Endothelial cell (in vitro differentiated cells): ENCODE measurements at regions not wholly inside any gene's neighbourhood (a gene's known extent, or its start where the extent isn't known, plus 50 kb on each side); places are given as distances from the start of the nearest gene placed in this dataset.

Experiments
- DNase-seq: peaks from one replicate; pipeline ENCODE4 v3.0.0; 2021; ENCODE audit warnings: low spot score
- H3K27ac Mint-ChIP-seq: one replicate; pipeline ENCODE4 v1.8.0; 2021; ENCODE audit warnings: mixed read lengths, inconsistent platforms; ENCODE audit not compliant: unreplicated experiment
- H3K27me3 Mint-ChIP-seq: one replicate; pipeline ENCODE4 v1.8.0; 2021; ENCODE audit warnings: mild to moderate bottlenecking, moderate library complexity, mixed read lengths, inconsistent platforms; ENCODE audit not compliant: unreplicated experiment
- H3K36me3 Mint-ChIP-seq: one replicate; pipeline ENCODE4 v1.8.0; 2021; ENCODE audit warnings: mild to moderate bottlenecking, low read depth, mixed read lengths, inconsistent platforms; ENCODE audit not compliant: unreplicated experiment
- H3K4me1 Mint-ChIP-seq: one replicate; pipeline ENCODE4 v1.8.0; 2021; ENCODE audit warnings: mild to moderate bottlenecking, mixed read lengths, inconsistent platforms; ENCODE audit not compliant: unreplicated experiment
- H3K4me3 Mint-ChIP-seq: one replicate; pipeline ENCODE4 v1.8.0; 2021; ENCODE audit warnings: mild to moderate bottlenecking, mixed read lengths, inconsistent platforms; ENCODE audit not compliant: unreplicated experiment
- H3K9me3 Mint-ChIP-seq: one replicate; pipeline ENCODE4 v1.8.0; 2021; ENCODE audit warnings: mixed read lengths, inconsistent platforms; ENCODE audit not compliant: unreplicated experiment
- TF ChIP-seq, protein P1 (sequence below): fragments of 200-600 bp; sonication (generic); IDR thresholded peaks from one replicate; pipeline ENCODE4 v1.5.0; 2021; ENCODE audit warnings: antibody characterized with exemption; ENCODE audit not compliant: unreplicated experiment

DNA sequence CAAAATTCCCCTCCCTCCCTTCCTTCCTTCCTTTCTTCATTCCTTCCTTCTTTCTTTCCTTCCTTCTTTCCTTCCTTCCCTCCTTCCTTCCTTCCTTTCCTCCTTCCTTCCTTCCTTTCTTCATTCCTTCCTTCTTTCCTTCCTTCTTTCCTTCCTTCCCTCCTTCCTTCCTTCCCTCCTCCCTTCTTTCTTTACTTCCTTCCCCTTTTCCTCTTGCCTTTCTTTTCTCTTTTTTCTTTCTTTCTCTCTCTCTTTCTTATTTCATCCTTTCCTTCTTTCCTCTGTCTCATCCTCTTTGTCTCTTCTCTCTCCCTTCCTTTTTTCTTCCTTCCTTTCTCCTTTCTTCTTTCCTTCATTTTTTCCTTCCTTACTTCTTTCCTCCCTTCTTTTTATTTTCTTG lies 171.9 kb upstream of the BRINP3 start:
- Mint-ChIP-seq H3K27me3 (no peaks in the 10 kb centered on the region), H3K4me3 (no peak overlapping the region), H3K36me3 (no peaks in the 10 kb centered on the region), H3K9me3 (no peaks in the 10 kb centered on the region), H3K4me1 (no peaks in the 10 kb centered on the region), H3K27ac (no peak overlapping the region)
- TF ChIP-seq, protein P1, sequence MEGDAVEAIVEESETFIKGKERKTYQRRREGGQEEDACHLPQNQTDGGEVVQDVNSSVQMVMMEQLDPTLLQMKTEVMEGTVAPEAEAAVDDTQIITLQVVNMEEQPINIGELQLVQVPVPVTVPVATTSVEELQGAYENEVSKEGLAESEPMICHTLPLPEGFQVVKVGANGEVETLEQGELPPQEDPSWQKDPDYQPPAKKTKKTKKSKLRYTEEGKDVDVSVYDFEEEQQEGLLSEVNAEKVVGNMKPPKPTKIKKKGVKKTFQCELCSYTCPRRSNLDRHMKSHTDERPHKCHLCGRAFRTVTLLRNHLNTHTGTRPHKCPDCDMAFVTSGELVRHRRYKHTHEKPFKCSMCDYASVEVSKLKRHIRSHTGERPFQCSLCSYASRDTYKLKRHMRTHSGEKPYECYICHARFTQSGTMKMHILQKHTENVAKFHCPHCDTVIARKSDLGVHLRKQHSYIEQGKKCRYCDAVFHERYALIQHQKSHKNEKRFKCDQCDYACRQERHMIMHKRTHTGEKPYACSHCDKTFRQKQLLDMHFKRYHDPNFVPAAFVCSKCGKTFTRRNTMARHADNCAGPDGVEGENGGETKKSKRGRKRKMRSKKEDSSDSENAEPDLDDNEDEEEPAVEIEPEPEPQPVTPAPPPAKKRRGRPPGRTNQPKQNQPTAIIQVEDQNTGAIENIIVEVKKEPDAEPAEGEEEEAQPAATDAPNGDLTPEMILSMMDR, result no peak
- no peak for DNase-seq

DNA sequence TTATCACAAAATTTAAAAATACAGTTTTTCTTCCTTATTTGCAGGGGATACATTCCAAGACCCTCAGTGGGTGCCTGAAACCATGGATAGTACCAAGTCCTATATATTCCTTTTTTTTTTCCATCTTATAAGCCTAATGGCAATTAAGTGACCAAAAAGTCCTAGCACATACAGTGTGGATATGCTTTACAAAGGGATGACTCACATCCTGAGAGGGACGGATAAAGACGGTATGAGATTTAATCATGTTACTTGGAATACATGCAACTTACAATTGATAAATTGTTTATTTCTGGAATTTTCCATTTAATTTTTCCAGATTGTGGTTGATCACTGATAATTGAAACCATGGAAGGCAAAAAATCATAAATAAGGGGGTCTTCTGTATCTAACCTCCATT lies 181.2 kb upstream of the BRINP3 start:
- H3K27me3 Mint-ChIP-seq, result no peaks in the 10 kb centered on the region
- H3K36me3 Mint-ChIP-seq, result no peaks in the 10 kb centered on the region
- no peaks in the 10 kb centered on the region for H3K4me1 Mint-ChIP-seq
- TF ChIP-seq, protein P1, result no peak
- DNase-seq, result no peak
- H3K4me3 Mint-ChIP-seq, result no peak overlapping the region
- H3K27ac Mint-ChIP-seq, result no peak overlapping the region
- H3K9me3 Mint-ChIP-seq, result no peaks in the 10 kb centered on the region

DNA sequence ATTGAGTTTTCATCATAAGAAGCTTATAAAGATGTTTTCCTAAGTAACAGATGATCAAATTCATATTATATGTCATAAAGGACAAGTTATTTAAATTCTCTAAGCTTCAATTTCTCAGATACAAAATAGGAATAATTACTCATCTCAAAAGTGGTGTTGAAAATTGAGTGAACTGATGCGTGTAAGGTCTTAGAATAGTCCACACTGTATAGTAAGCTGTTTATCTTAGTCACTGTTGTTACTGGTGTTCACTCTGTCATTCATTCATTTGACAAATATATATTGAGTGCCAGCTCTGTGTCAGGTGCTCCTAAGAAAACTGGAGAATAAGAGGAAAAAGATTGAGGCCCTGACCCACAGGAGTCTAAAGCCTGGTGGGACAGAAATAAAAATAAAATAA lies 186.3 kb upstream of the BRINP3 start:
- TF ChIP-seq, protein P1, result no peak
- no peaks in the 10 kb centered on the region for H3K4me1 Mint-ChIP-seq
- H3K27me3 Mint-ChIP-seq, result no peaks in the 10 kb centered on the region
- DNase-seq, result no peak
- H3K36me3 Mint-ChIP-seq, result no peaks in the 10 kb centered on the region
- no peaks in the 10 kb centered on the region for H3K9me3 Mint-ChIP-seq
- H3K4me3 Mint-ChIP-seq, result no peak overlapping the region
- H3K27ac Mint-ChIP-seq, result no peak overlapping the region

DNA sequence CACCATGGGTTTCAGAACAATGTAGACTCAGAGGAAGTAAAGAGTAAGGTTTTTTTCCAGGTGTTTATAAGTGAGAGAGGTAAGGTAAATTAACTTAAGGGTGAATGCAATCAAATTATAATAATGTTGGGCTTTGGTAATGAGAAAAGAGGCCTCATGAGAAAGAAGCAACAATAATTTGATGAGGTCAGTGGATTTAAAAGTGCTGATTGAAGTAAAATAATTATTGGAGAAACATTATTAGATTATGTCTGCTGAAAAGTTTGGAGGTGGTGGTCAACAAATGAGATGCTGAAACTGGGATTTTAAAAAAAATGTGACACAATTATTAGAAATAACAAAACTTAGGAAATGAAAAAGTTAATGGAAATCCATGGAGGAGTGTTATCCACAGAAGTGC lies 187.4 kb upstream of the BRINP3 start:
- H3K27me3 Mint-ChIP-seq, result no peaks in the 10 kb centered on the region
- TF ChIP-seq, protein P1, result no peak

DNA sequence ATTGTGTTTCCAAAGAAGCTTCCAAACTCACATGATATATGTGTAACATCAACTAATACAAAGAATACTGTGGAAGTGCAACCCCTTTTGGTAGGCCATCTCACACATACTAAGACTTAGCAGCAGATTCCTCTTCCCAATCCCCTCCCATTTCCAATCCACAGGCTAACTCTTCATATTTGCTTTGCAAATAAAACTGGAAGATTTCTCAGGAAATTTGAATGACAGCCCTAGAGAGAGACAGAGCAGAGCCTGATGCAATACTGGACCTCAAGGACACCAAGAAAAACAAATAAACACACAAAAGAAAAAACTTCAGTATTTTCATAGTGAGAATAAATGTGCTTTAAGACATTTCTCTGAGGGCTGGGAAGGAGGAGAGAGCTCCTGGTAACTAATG lies 190.2 kb upstream of the BRINP3 start:
- Mint-ChIP-seq H3K9me3 (no peaks in the 10 kb centered on the region), H3K27ac (no peak overlapping the region), H3K36me3 (no peaks in the 10 kb centered on the region), H3K4me3 (no peak overlapping the region), H3K4me1 (no peaks in the 10 kb centered on the region), H3K27me3 (peaks cover 2% of the 10 kb centered on the region)
- no peak for DNase-seq
- TF ChIP-seq, protein P1, result no peak

More for the DNA sequence above, 187.4 kb upstream of the BRINP3 start:
- H3K27ac Mint-ChIP-seq, result no peak overlapping the region
- no peaks in the 10 kb centered on the region for H3K36me3 Mint-ChIP-seq
- no peak overlapping the region for H3K4me3 Mint-ChIP-seq
- no peaks in the 10 kb centered on the region for H3K4me1 Mint-ChIP-seq
- H3K9me3 Mint-ChIP-seq, result no peaks in the 10 kb centered on the region
- DNase-seq, result no peak
